ENCODE measurements at regions not wholly inside any gene's neighbourhood (a gene's known extent, or its start where the extent isn't known, plus 50 kb on each side); places are given as distances from the start of the nearest gene placed in this dataset.
"Not testable (repeated sequence)": the region's sequence is repeated elsewhere in the genome, so short reads cannot be mapped to it uniquely, and the experiment has no call there.

GRCh38 chr9:71361357-71361756, 239.9 kb upstream of the TRPM3 start:
- DNase-seq: no peak

DNA sequence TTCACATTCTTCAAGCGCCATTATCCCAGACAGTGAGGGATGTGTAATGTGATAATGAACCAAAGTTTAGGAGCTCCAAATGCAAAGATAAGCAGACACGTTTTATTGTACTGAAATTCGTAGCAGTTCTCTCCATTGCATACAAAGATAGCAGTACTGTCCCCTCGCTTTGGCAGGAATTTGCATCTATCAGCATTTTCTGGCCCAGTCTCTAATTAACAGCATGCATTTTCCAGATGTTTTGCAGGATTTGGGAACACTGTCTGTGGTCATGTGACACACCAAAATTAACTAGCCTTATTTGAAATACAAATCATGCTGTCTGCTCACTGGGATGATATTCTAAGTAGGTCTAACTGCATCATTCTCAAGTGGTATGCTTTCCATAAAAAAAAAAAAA, 235.9 kb upstream of the TRPM3 start:
- DNase-seq: no peak

DNA sequence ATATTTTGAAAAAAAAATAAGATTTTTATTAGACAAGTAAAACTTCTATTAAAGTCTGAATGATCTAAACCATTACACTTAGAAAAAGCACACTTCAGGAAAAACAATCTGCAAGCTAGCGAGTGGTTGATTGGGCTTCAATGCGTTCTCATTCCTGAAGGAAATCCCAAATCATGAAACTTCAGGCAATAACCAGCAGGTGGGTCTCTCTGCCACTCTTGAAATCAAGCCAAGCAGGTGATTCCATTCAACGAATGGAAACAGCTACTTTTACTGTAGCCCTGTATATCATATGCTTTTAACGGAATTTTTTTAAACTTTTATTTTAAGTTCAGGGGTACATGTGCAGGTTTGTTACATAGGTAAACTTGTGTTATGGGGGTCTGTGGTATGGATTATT, 234.5 kb upstream of the TRPM3 start:
- no peak for DNase-seq

- no peak for DNase-seq
These were observed 232.3 kb upstream of the TRPM3 start for GRCh38 chr9:71353720-71354119.

DNA sequence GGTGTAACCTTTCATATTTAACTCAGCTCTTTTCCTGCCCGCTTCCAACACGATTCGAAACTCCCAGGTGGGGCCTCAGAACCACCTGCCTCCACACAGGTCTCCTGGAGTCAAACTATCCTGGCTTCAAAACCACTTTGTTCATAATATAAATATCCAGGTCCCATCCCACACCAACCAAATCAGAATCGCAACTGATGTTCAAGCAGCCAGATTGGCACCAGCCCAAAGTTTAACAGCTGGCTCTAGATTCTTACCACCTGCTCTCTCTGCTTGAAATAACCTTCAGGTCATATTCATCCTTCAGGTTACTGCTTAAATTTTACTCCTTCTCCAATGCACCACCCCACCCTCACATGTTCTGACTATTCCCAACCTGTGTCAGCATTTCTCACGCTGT, 231.4 kb upstream of the TRPM3 start:
- no peak for DNase-seq

GRCh38 chr9:71349218-71349617, 227.8 kb upstream of the TRPM3 start:
- DNase-seq: no peak

- no peak for DNase-seq
These were observed 211.9 kb upstream of the TRPM3 start for GRCh38 chr9:71333321-71333720.

- no peak for DNase-seq
These were observed 210.2 kb upstream of the TRPM3 start for GRCh38 chr9:71331603-71332002.

GRCh38 chr9:71329873-71330272, 208.5 kb upstream of the TRPM3 start:
- DNase-seq: no peak

- no peak for DNase-seq
These were observed 204.9 kb upstream of the TRPM3 start for GRCh38 chr9:71326360-71326759.

- no peak for DNase-seq
These were observed 201.9 kb upstream of the TRPM3 start for GRCh38 chr9:71323357-71323756.

GRCh38 chr9:71322311-71322710, 200.9 kb upstream of the TRPM3 start:
- DNase-seq: no peak

GRCh38 chr9:71308454-71308853, 187.0 kb upstream of the TRPM3 start:
- no peak for DNase-seq

DNA sequence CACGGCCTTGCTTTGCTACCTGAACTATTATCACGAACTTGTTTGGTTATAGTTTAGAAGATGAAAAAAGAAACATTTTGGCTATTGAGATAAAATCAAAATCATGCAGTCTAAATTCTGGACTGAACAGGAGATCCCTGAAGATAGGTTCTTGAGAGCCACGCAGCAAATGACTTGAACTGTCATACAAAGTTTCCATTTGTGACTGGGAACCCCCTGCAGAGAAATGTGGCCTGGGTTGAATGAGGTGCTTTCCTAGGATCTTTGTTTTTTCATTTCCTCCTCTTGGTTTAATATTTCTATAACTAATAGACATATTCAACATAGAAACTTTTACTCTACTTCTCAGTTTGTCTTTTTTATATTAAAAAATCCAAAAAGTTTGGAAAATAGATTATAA, 184.7 kb upstream of the TRPM3 start:
- DNase-seq: no peak

DNA sequence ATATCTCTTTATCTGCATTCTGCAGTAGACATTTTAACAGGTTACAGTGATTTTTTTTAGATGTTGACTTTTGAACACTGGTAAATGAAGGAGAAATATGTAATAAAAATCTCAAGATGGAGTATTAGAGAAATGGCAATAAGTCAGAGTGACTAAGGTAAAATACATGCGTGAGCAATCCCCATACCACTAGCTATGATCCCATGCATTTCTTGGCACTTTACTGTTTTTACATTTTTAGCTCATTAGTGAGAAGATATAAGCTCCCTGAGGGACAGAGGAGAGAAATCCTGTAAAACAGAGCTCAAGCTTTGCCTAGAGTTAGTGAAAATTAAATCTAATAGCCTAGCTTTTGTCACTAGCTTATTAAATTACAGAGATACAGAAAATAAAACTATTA, 181.9 kb upstream of the TRPM3 start:
- DNase-seq: no peak

- no peak for DNase-seq
These were observed 181.4 kb upstream of the TRPM3 start for GRCh38 chr9:71302776-71303175.

GRCh38 chr9:71295928-71296327, 174.5 kb upstream of the TRPM3 start:
- no peak for DNase-seq

GRCh38 chr9:71286146-71286545, 164.7 kb upstream of the TRPM3 start:
- no peak for DNase-seq

DNA sequence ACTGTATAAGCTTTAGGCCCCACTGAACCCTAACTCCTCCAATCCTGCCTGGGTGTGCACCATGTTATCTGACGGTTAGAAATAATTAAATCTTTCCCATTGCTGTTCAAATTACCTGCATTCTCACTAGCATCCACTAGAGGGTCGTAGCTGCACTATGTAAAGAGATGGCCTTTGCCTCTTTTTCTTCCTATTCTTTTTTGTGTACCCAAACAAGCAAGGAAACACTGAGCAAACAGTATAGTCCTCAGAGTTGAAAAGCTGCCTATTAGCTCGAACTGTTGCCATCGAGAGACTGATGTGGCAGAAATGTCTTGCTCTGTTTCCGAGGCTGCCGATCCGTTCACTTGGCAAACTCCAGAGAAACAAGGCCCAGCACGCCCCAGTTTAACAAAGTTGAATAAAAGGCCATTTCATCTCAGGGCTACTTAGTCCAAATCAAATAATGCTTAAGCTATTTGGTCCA, 163.8 kb upstream of the TRPM3 start:
- DNase-seq: peak; percentile 17

- DNase-seq: not testable (repeated sequence)
These were observed 160.7 kb upstream of the TRPM3 start for GRCh38 chr9:71282116-71282515.

DNA sequence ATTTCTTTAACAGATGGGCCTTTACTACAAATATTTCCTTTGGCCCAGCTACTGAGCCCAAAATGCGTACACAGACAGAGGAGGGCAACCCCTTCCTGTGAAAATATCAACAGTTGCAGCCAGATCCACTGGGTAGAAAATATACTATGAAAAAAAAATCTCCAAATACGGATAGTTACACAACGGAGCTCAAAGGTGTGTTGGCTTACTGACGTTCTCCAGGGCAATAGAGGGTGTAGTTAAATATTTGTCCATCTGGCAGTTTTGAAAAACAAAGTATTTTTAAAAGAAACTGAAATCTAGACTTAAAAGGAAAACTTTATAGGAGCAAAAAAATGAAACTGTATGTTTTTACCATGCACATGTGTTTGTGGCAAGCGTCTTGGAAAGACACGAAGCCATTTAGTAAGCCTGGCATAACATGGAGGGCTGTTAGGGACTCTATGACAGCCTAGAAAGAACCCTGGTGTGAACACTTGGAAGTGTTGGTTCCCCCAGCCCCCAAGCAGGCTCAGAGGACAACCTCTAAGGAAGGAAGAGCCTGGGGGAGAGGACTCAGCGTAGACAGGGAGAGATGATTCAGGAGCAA, 157.8 kb upstream of the TRPM3 start:
- DNase-seq: no peak

DNA sequence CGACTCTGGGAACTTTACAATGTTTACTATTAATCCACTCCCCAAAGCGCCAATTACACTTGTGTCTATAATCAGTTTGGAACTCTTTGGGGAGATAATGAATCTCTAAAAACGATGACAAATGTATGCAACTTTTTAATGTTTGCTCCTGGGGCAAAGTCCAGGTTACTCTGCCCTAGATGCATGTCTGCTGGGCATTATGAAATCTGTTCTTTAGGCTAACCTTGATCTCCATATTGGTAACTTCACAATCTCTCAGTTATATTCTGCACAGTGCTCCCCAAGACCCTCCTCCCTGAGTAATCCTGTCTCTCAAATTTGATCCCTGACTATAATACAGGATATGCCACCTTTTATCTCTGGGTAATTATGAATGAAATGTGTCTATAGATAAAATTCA, 152.2 kb upstream of the TRPM3 start:
- DNase-seq: no peak

GRCh38 chr9:71271602-71272001, 150.2 kb upstream of the TRPM3 start:
- DNase-seq: no peak

DNA sequence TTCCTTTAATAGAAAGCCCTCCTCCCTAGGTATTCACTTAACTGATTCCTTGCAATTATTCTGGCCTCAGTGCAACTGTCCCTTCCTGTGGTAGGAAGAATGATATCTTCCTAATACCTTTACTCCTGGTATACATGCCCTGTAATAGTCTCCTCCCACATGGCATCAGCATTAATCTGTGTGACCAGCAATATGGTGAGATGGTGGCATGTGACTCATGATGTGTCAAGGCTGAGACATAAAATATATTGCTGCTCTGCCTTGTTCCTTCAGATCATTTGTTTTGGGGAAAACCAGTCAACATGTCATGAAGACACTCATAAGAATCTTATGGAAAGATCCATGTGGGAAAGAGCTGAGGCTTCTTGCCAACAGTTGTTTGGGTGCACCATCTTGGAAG, 149.1 kb upstream of the TRPM3 start:
- DNase-seq: no peak

GRCh38 chr9:71269859-71270258, 148.4 kb upstream of the TRPM3 start:
- DNase-seq: no peak

Data from activated CD8-positive, alpha-beta memory T cell treated with anti-CD3 and anti-CD28 coated beads, Interleukin-2, amount 50 U/mL, for 4 hours (primary cell).